IMR-90 (cell line): ENCODE measurements at regions not wholly inside any gene's neighbourhood (a gene's known extent, or its start where the extent isn't known, plus 50 kb on each side); places are given as distances from the start of the nearest gene placed in this dataset.

Experiments used
- ATAC-seq: fragments of 200-7000 bp; cut with Tn5 transposase; 2 replicates; pipeline ENCODE4 v1.9.1; 2020; ENCODE audit warnings: low read depth, mild to moderate bottlenecking, moderate library complexity
- BruUV-seq: library from RNA; stranded (reverse); fragments of 400-500 nt; replicated peaks from 2 replicates; lab custom pipeline; 2021; lab: Mats Ljungman, UMichigan
- CTCF ChIA-PET: fragments of 300-600 bp; formaldehyde crosslinking; extraction: SDS; loops from one replicate; lab custom pipeline; 2021; ENCODE audit warnings: antibody characterized with exemption; lab: Yijun Ruan, JAX
- POLR2A ChIA-PET: fragments of 300-600 bp; sonication (Branson Sonifier 250); formaldehyde crosslinking; loops from one replicate; lab custom pipeline; 2022; ENCODE audit warnings: antibody characterized with exemption; ENCODE audit not compliant: unreplicated experiment; lab: Charles Lee
- DNase-seq: peaks from one replicate; pipeline ENCODE4 v3.0.0; 2013
- H2AFZ ChIP-seq: replicated peaks from 2 replicates; pipeline ENCODE3; 2013; ENCODE audit warnings: low read length, mild to moderate bottlenecking; ENCODE audit not compliant: poor library complexity
- H2AK5ac ChIP-seq: 2 replicates; pipeline ENCODE4 v1.6.1; 2013; ENCODE audit warnings: low read depth, low read length, inconsistent platforms
- H2AK9ac ChIP-seq: replicated peaks from 2 replicates; pipeline ENCODE3; 2013; ENCODE audit warnings: mild to moderate bottlenecking, low read depth, low read length, moderate library complexity; ENCODE audit not compliant: poor library complexity
- H2BK120ac ChIP-seq: 2 replicates; pipeline ENCODE4 v1.6.1; 2013; ENCODE audit warnings: low read depth, low read length, inconsistent platforms
- H2BK15ac ChIP-seq: 3 replicates; pipeline ENCODE4 v1.6.1; 2013; ENCODE audit warnings: low read depth, low read length, inconsistent platforms
- H2BK20ac ChIP-seq: 2 replicates; pipeline ENCODE4 v1.6.1; 2013; ENCODE audit warnings: low read depth, mild to moderate bottlenecking, inconsistent platforms, low read length, moderate library complexity
- H2BK5ac ChIP-seq: 2 replicates; pipeline ENCODE4 v1.6.1; 2013; ENCODE audit warnings: mild to moderate bottlenecking, low read depth, low read length, inconsistent platforms; ENCODE audit not compliant: poor library complexity, severe bottlenecking
- H3K14ac ChIP-seq: replicated peaks from 2 replicates; pipeline ENCODE4 v1.6.1; 2013; ENCODE audit warnings: low read depth, low read length, inconsistent platforms
- H3K18ac ChIP-seq: 2 replicates; pipeline ENCODE4 v1.6.1; 2013; ENCODE audit warnings: low read depth, low read length, control low read depth
- H3K23ac ChIP-seq: 2 replicates; pipeline ENCODE4 v1.6.1; 2013; ENCODE audit warnings: low read depth, low read length, inconsistent platforms
- H3K27ac ChIP-seq: 2 replicates; pipeline ENCODE4 v1.5.1; 2013; ENCODE audit warnings: mild to moderate bottlenecking, control low read depth, low read length; ENCODE audit not compliant: insufficient read depth
- H3K27me3 ChIP-seq: 2 replicates; pipeline ENCODE4 v1.6.1; 2013; ENCODE audit warnings: low read length; ENCODE audit not compliant: control insufficient read depth, insufficient read depth
- H3K36me3 ChIP-seq: 2 replicates; pipeline ENCODE4 v1.6.1; 2013; ENCODE audit warnings: low read length, mixed read lengths; ENCODE audit not compliant: control insufficient read depth, insufficient read depth
- H3K4ac ChIP-seq: 2 replicates; pipeline ENCODE4 v1.6.1; 2013; ENCODE audit warnings: low read depth, low read length, inconsistent platforms
- H3K4me1 ChIP-seq: 2 replicates; pipeline ENCODE4 v1.6.1; 2013; ENCODE audit warnings: low read length, mixed read lengths; ENCODE audit not compliant: control insufficient read depth, insufficient read depth
- H3K4me2 ChIP-seq: 2 replicates; pipeline ENCODE4 v1.6.1; 2013; ENCODE audit warnings: low read depth, mild to moderate bottlenecking, control low read depth, low read length, moderate library complexity
- H3K4me3 ChIP-seq: 2 replicates; pipeline ENCODE4 v1.5.1; 2013; ENCODE audit warnings: low read depth, mild to moderate bottlenecking, control low read depth, low read length, moderate library complexity; ENCODE audit not compliant: insufficient read depth
- H3K56ac ChIP-seq: 2 replicates; pipeline ENCODE4 v1.6.1; 2013; ENCODE audit warnings: low read length, inconsistent platforms; ENCODE audit not compliant: insufficient read depth; ENCODE audit errors: extremely low read depth
- H3K79me1 ChIP-seq, 2 experiments: 2 replicates each; pipeline ENCODE4 v1.6.1; 2013; ENCODE audit warnings: low read length in 2 of 2, inconsistent platforms in 1 of 2, low read depth in 1 of 2
- H3K9ac ChIP-seq: 2 replicates; pipeline ENCODE4 v1.6.1; 2013; ENCODE audit warnings: low read depth, low read length, control low read depth
- H3K9me1 ChIP-seq: 2 replicates; pipeline ENCODE4 v1.6.1; 2013; ENCODE audit warnings: low read length, inconsistent platforms; ENCODE audit not compliant: insufficient read depth
- H3K9me3 ChIP-seq: 2 replicates; pipeline ENCODE4 v1.6.1; 2013; ENCODE audit warnings: low read length; ENCODE audit not compliant: control insufficient read depth, insufficient read depth
- H4K20me1 ChIP-seq: 2 replicates; pipeline ENCODE4 v1.6.1; 2013; ENCODE audit warnings: low read length, inconsistent platforms; ENCODE audit not compliant: insufficient read depth
- H4K5ac ChIP-seq: 2 replicates; pipeline ENCODE4 v1.6.1; 2013; ENCODE audit warnings: mild to moderate bottlenecking, low read depth, low read length, control low read depth
- H4K8ac ChIP-seq, 2 experiments: 2 replicates each; pipeline ENCODE4 v1.6.1; 2013; ENCODE audit warnings: low read depth in 2 of 2, low read length in 2 of 2, control low read depth in 1 of 2, inconsistent platforms in 1 of 2
- H4K91ac ChIP-seq: 2 replicates; pipeline ENCODE4 v1.6.1; 2013; ENCODE audit warnings: low read depth, low read length, inconsistent platforms; ENCODE audit not compliant: insufficient read depth
- BHLHE40 ChIP-seq: fragments of 150-350 bp; IDR thresholded peaks from 2 replicates; pipeline ENCODE4 v1.6.1; 2016; ENCODE audit warnings: mild to moderate bottlenecking, low read depth, low read length
- CEBPB ChIP-seq: IDR thresholded peaks from 2 replicates; pipeline ENCODE4 v1.6.1; 2012; ENCODE audit warnings: low read depth, low read length, improper control_type of control experiment
- CHD1 ChIP-seq: IDR thresholded peaks from 2 replicates; pipeline ENCODE4 v1.6.1; 2012; ENCODE audit warnings: low read depth, low read length, improper control_type of control experiment
- CTCF ChIP-seq: conservative IDR thresholded peaks from 2 replicates; pipeline ENCODE4 v1.5.1; 2012; ENCODE audit warnings: mild to moderate bottlenecking, low read depth, low read length, improper control_type of control experiment
- ELK1 ChIP-seq: fragments of 150-350 bp; IDR thresholded peaks from 2 replicates; pipeline ENCODE4 v1.6.1; 2016; ENCODE audit warnings: low read depth, mild to moderate bottlenecking, low read length, moderate library complexity, borderline replicate concordance
- FOS ChIP-seq: fragments of 150-350 bp; IDR thresholded peaks from 2 replicates; pipeline ENCODE4 v1.6.1; 2016; ENCODE audit warnings: low read depth, low read length
- MAFK ChIP-seq: IDR thresholded peaks from 2 replicates; pipeline ENCODE4 v1.6.1; 2012; ENCODE audit warnings: low read depth, low read length, improper control_type of control experiment
- MAZ ChIP-seq: IDR thresholded peaks from 2 replicates; pipeline ENCODE4 v1.6.1; 2012; ENCODE audit warnings: low read depth, mild to moderate bottlenecking, low read length, improper control_type of control experiment, moderate library complexity, borderline replicate concordance
- NFE2L2 ChIP-seq: fragments of 150-350 bp; IDR thresholded peaks from 2 replicates; pipeline ENCODE4 v1.6.1; 2016; ENCODE audit warnings: low read depth, mild to moderate bottlenecking, low read length
- POLR2A ChIP-seq: IDR thresholded peaks from 2 replicates; pipeline ENCODE4 v1.6.1; 2012; ENCODE audit warnings: mild to moderate bottlenecking, low read depth, low read length
- RAD21 ChIP-seq: IDR thresholded peaks from 2 replicates; pipeline ENCODE4 v1.6.1; 2012; ENCODE audit warnings: low read length, improper control_type of control experiment
- RCOR1 ChIP-seq: IDR thresholded peaks from 2 replicates; pipeline ENCODE4 v1.6.1; 2012; ENCODE audit warnings: mild to moderate bottlenecking, low read length, improper control_type of control experiment; ENCODE audit not compliant: insufficient replicate concordance
- RFX5 ChIP-seq: IDR thresholded peaks from 2 replicates; pipeline ENCODE4 v1.8.0; 2012; ENCODE audit warnings: low read depth, mild to moderate bottlenecking, low read length, moderate library complexity
- SMC3 ChIP-seq: fragments of 150-350 bp; IDR thresholded peaks from 2 replicates; pipeline ENCODE4 v1.6.1; 2016; ENCODE audit warnings: low read depth, mild to moderate bottlenecking, antibody characterized with exemption, low read length, moderate library complexity
- USF2 ChIP-seq: fragments of 150-350 bp; IDR thresholded peaks from 2 replicates; pipeline ENCODE4 v1.6.1; 2017; ENCODE audit warnings: mild to moderate bottlenecking, antibody characterized with exemption, low read length, low read depth
- WGBS, 2 experiments: methylation state at CpG; one replicate each; pipeline versions ENCODE4 v1.1.5 to v1.1.7; 2013; ENCODE audit warnings: missing lambda C conversion rate in 2 of 2; ENCODE audit not compliant: insufficient read length in 1 of 2; ENCODE audit errors: extremely low coverage in 2 of 2; 5-methylcytosine and 5-hydroxymethylcytosine counted together
- dilution Hi-C: fragments of 300-500 bp; cut with HindIII; formaldehyde crosslinking; loops from one replicate; pipeline ENCODE4 v1.14.3; 2018; ENCODE audit warnings: low sequenced_read_pairs; ENCODE audit not compliant: unreplicated experiment
- in situ Hi-C: fragments of 300-500 bp; cut with MboI; formaldehyde crosslinking; loops from 3 replicates; pipeline ENCODE4 v1.14.3; 2019; ENCODE audit warnings: low sequenced_read_pairs, inconsistent platforms, mixed read lengths
- intact Hi-C: fragments of 100-400 bp; cut with micrococcal nuclease; formaldehyde crosslinking; loops from 2 replicates; pipeline ENCODE4 v1.10.0; 2022

GRCh38 chr2:196284866-196285557 is 113.6 kb upstream of the STK17B start:
- Histone ChIP-seq H3K36me3 (no peaks in the 10 kb centered on the region), H2AFZ (no peak overlapping the region), H3K4ac (no peak overlapping the region; the same call in 1 of the 2 replicates), H3K4me1 (peaks cover 4% of the 10 kb centered on the region), H3K18ac (peak overlapping the region; percentile 28; the same call in 1 of the 2 replicates), H2BK5ac (peak overlapping the region; percentile 42), H3K9me3 (no peaks in the 10 kb centered on the region), H3K14ac (no peak overlapping the region), H4K8ac (no peak overlapping the region), H2BK20ac (no peak overlapping the region), H3K27me3 (no peaks in the 10 kb centered on the region), H3K79me1 (no peaks in the 10 kb centered on the region), H4K5ac (no peak overlapping the region; the same call in 1 of the 2 replicates), H2BK15ac (no peak overlapping the region), H3K4me3 (no peak overlapping the region), H3K23ac (no peak overlapping the region), H2BK120ac (no peak overlapping the region), H2AK5ac (no peak overlapping the region), H3K56ac (no peak overlapping the region), H4K91ac (no peak overlapping the region), H3K9me1 (0 out of 2 replicates have a peak, but pooled peaks cover 4% of the 10 kb centered on the region), H2AK9ac (no peak overlapping the region), H3K9ac (peak overlapping the region; percentile 42; the same call in 1 of the 2 replicates), H3K27ac (no peak overlapping the region; the same call in 1 of the 2 replicates), H4K20me1 (no peaks in the 10 kb centered on the region), H3K4me2 (peak overlapping the region; percentile 84)
- BruUV-seq, result no TSS peak
- intact Hi-C loops (no loop called here), in situ Hi-C loops (no loop called here), dilution Hi-C loops (no loop called here)
- POLR2A ChIA-PET, result interaction anchor here (0.6 kb wide), 1 partner anchor 142 kb away, joined by 3 read pairs; no protein-coding TSS in a partner anchor
- no peak for DNase-seq
- peak; percentile 82 for ATAC-seq
- CTCF ChIA-PET, result interaction anchor here (0.6 to 1.4 kb wide), 2 partner anchors 13 to 550 kb away, joined by 3 to 5 read pairs; no protein-coding TSS in a partner anchor
- no CpG with 5 or more reads among the region's 4 CpGs for WGBS, 2 experiments
- TF ChIP-seq MAZ (no peak), CTCF (no peak), FOS (no peak), CEBPB (no peak), ELK1 (no peak), SMC3 (no peak), BHLHE40 (no peak), NFE2L2 (no peak), MAFK (no peak), POLR2A (no peak), RCOR1 (no peak), CHD1 (no peak), USF2 (no peak), RFX5 (no peak), RAD21 (no peak)
